ENCODE measurements at regions not wholly inside any gene's neighbourhood (a gene's known extent, or its start where the extent isn't known, plus 50 kb on each side); places are given as distances from the start of the nearest gene placed in this dataset.
A peak's percentile ranks its signal among the peaks of the same experiment; 100 is the strongest.

GRCh38 chr2:176502619-176503018, 233.4 kb downstream of the MTX2 start (continued):
- TF ChIP-seq REST (IDR thresholded peaks at IDR 0.05) (peak; percentile 22), GABPA (IDR thresholded peaks at IDR 0.05 in 1 of 2, conservative IDR thresholded peaks at IDR 0.05 in 1 of 2) (peak in 1 of 2 donors; percentile 35)

- no peaks in the 10 kb centered on the region for H3K36me3 ChIP-seq (ENCODE audit: control insufficient read depth in 4 of 4, insufficient read depth in 3 of 4, low read depth in 1 of 4, low read length in 3 of 4)
- TF ChIP-seq JUND (IDR thresholded peaks at IDR 0.05) (no peak), CTCF (IDR thresholded peaks at IDR 0.05; ENCODE audit: low read depth, low read length, missing input control) (no peak), EGR1 (IDR thresholded peaks at IDR 0.05; ENCODE audit: low read depth in 2 of 2) (no peak), SP1 (IDR thresholded peaks at IDR 0.05) (no peak), ZBTB33 (IDR thresholded peaks at IDR 0.05) (no peak), YY1 (IDR thresholded peaks at IDR 0.05) (no peak), RAD21 (IDR thresholded peaks at IDR 0.05) (no peak), HNF4G (IDR thresholded peaks at IDR 0.05) (no peak), FOXA1 (IDR thresholded peaks at IDR 0.05) (no peak), TAF1 (conservative IDR thresholded peaks at IDR 0.05) (no peak), NR2F2 (IDR thresholded peaks at IDR 0.05) (no peak)
- WGBS, result 47% methylated on average over 1 of the region's 1 CpG
Observed at GRCh38 chr2:176503776-176504175, 234.5 kb downstream of the MTX2 start.

GRCh38 chr2:176504440-176504839, 235.2 kb downstream of the MTX2 start:
- DNase-seq (ENCODE audit: low spot score), result no peak
- Histone ChIP-seq H3K27ac (ENCODE audit: low read depth in 1 of 2, low read length in 2 of 2) (no peak overlapping the region), H3K9me3 (ENCODE audit: control insufficient read depth in 4 of 4, low read length in 3 of 4) (no peaks in the 10 kb centered on the region), H3K9ac (ENCODE audit: low read depth in 1 of 2, low read length in 2 of 2) (no peak overlapping the region), H3K4me1 (ENCODE audit: control insufficient read depth in 4 of 4, insufficient read depth in 4 of 4, low read length in 3 of 4) (peaks cover 1 to 20% (median 10%) of the 10 kb centered on the region in 4 donors), H3K27me3 (ENCODE audit: control insufficient read depth in 4 of 4, insufficient read depth in 4 of 4, low read length in 3 of 4) (no peaks in the 10 kb centered on the region), H3K4me3 (ENCODE audit: low read depth in 1 of 3, low read length in 3 of 3) (no peak overlapping the region), H3K36me3 (ENCODE audit: control insufficient read depth in 4 of 4, insufficient read depth in 3 of 4, low read depth in 1 of 4, low read length in 3 of 4) (no peaks in the 10 kb centered on the region)
- no peak for TF ChIP-seq REST (IDR thresholded peaks at IDR 0.05)
- TF ChIP-seq HNF4A (conservative IDR thresholded peaks at IDR 0.05), result no peak
- no peak for TF ChIP-seq HNF4G (IDR thresholded peaks at IDR 0.05)
- TF ChIP-seq MAX (IDR thresholded peaks at IDR 0.05), result no peak
- TF ChIP-seq ZBTB33 (IDR thresholded peaks at IDR 0.05), result no peak
- TF ChIP-seq RXRA (IDR thresholded peaks at IDR 0.05), result no peak

More at GRCh38 chr2:176503776-176504175, 234.5 kb downstream of the MTX2 start:
- Histone ChIP-seq H3K27ac (ENCODE audit: low read depth in 1 of 2, low read length in 2 of 2) (no peak overlapping the region), H3K4me3 (ENCODE audit: low read depth in 1 of 3, low read length in 3 of 3) (no peak overlapping the region), H3K9ac (ENCODE audit: low read depth in 1 of 2, low read length in 2 of 2) (no peak overlapping the region), H3K9me3 (ENCODE audit: control insufficient read depth in 4 of 4, low read length in 3 of 4) (no peaks in the 10 kb centered on the region), H3K4me1 (ENCODE audit: control insufficient read depth in 4 of 4, insufficient read depth in 4 of 4, low read length in 3 of 4) (peaks cover 1 to 20% (median 10%) of the 10 kb centered on the region in 4 donors), H3K27me3 (ENCODE audit: control insufficient read depth in 4 of 4, insufficient read depth in 4 of 4, low read length in 3 of 4) (no peaks in the 10 kb centered on the region)
- DNase-seq (ENCODE audit: low spot score), result no peak
